RPMI8226 (cell line): ENCODE measurements at regions not wholly inside any gene's neighbourhood (a gene's known extent, or its start where the extent isn't known, plus 50 kb on each side); places are given as distances from the start of the nearest gene placed in this dataset.

Experiments
- DNase-seq: peaks from one replicate; pipeline ENCODE4 v3.0.0-alpha.2; 2015

- DNase-seq = no peak
These were observed 70.6 kb upstream of the ASAP2 start for GRCh38 chr2:9135822-9136558.

GRCh38 chr2:9127316-9127715 is 79.3 kb upstream of the ASAP2 start:
- DNase-seq = no peak

GRCh38 chr2:9126540-9126939 is 80.1 kb upstream of the ASAP2 start:
- DNase-seq = no peak

GRCh38 chr2:9124231-9124741 is 82.3 kb upstream of the ASAP2 start:
- DNase-seq = no peak

- DNase-seq = no peak
These were observed 83.5 kb upstream of the ASAP2 start for GRCh38 chr2:9123069-9123468.

GRCh38 chr2:9122367-9122766 is 84.2 kb upstream of the ASAP2 start:
- no peak for DNase-seq

GRCh38 chr2:9118383-9118960 is 88.1 kb upstream of the ASAP2 start:
- no peak for DNase-seq

GRCh38 chr2:9115229-9115628 is 91.4 kb upstream of the ASAP2 start:
- no peak for DNase-seq

- no peak for DNase-seq
These were observed 92.2 kb upstream of the ASAP2 start for GRCh38 chr2:9114458-9114857.

GRCh38 chr2:9113916-9114315 is 92.7 kb upstream of the ASAP2 start:
- DNase-seq = no peak

GRCh38 chr2:9113262-9113661 is 93.3 kb upstream of the ASAP2 start:
- no peak for DNase-seq

- no peak for DNase-seq
These were observed 94.4 kb upstream of the ASAP2 start for GRCh38 chr2:9112079-9112721.

- DNase-seq = no peak
These were observed 95.6 kb upstream of the ASAP2 start for GRCh38 chr2:9110893-9111569.

GRCh38 chr2:9110346-9110884 is 96.2 kb upstream of the ASAP2 start:
- no peak for DNase-seq

- no peak for DNase-seq
These were observed 96.7 kb upstream of the ASAP2 start for GRCh38 chr2:9109871-9110270.

GRCh38 chr2:9108210-9108967 is 98.2 kb upstream of the ASAP2 start:
- DNase-seq = no peak

GRCh38 chr2:9107168-9108025 is 99.2 kb upstream of the ASAP2 start:
- no peak for DNase-seq

- DNase-seq = no peak
These were observed 100.1 kb upstream of the ASAP2 start for GRCh38 chr2:9106338-9107167.

GRCh38 chr2:9105601-9106337 is 100.8 kb upstream of the ASAP2 start:
- DNase-seq = no peak
